ENCODE measurements at regions not wholly inside any gene's neighbourhood (a gene's known extent, or its start where the extent isn't known, plus 50 kb on each side); places are given as distances from the start of the nearest gene placed in this dataset.
"Not testable (repeated sequence)": the region's sequence is repeated elsewhere in the genome, so short reads cannot be mapped to it uniquely, and the experiment has no call there.

DNA sequence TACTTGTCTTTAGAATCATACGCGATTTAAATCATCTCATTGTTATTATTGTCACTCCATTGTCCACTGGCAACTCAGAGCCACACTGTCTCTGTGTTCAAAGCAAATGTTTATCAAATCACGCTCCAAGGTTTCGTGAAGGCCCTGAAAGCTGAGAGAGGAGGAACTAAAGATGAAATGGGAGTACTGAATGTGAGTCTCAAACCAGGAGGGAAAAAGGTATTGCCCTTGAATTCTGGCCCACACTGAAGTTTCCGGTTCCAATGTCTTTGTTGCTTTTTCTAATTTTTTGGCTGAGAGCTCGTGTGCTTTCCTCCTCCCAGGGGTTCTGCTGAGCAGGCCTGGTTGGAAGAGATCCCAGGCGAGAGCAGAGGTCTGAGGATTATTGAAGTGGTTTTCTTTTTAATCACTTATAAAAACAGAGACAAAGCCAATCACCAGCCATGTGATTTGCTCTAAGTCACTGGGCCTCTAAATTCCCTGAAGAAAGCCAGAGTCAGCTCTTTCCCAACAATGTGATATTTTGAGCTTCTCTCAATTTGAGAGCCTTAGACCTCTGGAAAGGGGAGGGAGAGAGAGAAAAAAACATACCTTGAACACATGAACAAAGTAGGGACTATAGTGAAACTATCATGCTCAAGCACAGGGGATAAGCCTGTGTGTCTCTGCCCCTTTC, 420.8 kb upstream of the GRAMD2B start:
- DNase-seq (ENCODE audit: low read depth in 2 of 2): no peak

DNA sequence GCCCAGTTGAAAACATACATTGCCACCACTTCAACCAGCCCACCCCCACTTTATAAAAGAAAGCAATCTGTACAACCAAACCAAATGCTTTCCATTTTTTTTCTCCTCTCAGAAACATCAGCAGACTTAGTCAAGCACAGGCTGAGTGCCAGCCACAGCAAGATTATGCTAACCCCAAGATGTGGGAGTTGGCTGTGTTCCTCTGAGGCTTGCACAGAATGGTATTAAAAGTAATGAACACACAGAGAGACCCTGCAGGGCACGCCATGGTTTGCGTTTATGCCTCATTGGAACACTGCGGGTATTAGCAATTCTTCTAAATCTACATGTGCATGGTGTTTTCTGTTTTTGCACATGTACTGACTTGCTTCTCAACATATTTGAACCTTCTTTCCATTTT, 419.9 kb upstream of the GRAMD2B start:
- DNase-seq (ENCODE audit: low read depth in 2 of 2): no peak

DNA sequence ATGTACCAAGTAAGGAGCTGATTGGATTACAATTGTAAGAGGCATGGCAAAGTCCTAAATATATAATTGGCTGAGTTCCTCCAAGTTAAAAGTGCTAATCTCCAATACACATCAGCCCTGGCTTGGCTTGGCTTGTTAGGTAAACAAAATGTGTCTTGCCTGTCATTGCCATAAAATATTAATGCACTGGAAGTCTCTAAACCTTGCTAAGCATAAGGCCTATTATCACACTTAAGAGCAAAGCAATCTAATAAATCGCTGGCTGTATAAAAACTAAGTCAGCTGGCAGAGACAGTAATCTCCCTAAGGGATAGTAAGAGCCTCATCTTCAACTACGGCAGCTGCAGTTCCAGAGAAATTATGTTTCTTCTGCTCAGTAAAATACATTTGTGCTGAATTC, 418.6 kb upstream of the GRAMD2B start:
- DNase-seq (ENCODE audit: low read depth in 2 of 2): no peak

DNA sequence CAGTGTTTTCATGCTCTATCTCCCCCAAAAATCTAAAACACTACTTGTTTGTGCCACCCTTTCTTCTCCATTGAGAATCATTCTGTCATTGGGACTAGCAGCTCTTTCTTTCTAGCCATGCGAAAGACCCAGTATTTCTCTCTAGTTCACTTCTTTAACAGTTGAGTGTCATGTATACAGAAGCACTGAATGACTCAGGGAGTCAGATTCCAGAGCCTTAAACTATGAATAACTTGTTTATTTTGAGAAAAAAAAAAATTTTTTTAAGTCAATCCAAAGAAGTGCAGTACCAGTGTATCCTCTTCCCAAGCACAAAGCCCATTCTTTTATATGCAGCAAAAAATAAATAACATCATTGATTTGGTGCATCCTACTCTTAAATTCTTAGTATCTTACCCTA, 415.4 kb upstream of the GRAMD2B start:
- no peak for DNase-seq (ENCODE audit: low read depth in 2 of 2)

DNA sequence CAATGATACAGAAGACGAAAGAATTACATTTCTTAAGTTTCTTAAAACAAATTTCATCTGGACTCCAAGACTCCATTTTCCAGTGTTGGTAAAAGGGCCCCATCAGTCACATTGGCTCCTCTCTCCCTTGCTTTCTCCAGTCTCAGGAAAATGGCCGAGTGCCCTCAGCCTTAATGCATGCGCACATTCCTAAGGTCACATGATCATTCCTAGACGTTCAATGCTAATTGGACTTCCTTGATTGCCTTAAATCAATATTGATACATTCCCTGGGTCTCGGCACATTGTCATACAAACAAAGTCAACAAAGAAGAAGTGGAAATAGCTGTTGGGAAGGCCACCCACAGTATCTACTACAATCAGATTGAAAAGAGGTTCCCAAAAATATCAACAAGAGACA, 413.6 kb upstream of the GRAMD2B start:
- DNase-seq (ENCODE audit: low read depth in 2 of 2): no peak

DNA sequence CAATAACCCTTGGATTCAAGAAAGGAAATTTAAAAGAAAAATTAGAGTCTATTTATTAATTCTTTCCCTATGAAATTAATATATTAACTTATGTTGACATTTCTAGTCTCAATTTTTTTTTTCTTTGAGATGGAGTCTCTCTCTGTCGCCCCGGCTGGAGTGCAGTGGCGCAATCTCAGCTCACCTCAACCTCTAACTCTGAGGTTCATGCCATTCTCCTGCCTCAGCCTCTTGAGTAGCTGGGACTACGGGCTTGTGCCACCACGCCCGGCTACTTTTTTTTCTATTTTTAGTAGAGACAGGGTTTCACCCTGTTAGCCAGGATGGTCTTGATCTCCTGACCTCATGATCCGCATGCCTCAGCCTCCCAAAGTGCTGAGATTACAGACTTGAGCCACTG, 411.7 kb upstream of the GRAMD2B start:
- not testable (repeated sequence) for DNase-seq (ENCODE audit: low read depth in 2 of 2)

DNA sequence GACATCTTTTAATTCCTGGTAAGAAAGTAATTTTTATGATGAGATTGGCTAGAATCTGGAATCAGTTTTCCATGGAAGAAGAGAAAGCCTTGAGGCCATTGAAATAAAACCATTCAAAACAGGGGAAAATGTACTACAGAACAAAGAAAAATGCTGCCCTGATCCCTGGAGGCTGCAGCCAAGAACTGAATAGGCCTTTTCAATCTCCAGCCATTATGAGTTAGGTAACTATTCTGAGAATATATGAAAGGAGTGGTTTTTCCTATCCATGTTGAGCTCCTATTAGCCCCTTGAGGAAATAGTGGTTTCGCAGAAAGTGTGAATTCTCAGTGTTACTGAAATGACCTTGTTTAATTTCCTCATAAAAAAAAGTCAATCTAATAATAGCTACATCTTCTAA, 408.5 kb upstream of the GRAMD2B start:
- DNase-seq (ENCODE audit: low read depth in 2 of 2): no peak

DNA sequence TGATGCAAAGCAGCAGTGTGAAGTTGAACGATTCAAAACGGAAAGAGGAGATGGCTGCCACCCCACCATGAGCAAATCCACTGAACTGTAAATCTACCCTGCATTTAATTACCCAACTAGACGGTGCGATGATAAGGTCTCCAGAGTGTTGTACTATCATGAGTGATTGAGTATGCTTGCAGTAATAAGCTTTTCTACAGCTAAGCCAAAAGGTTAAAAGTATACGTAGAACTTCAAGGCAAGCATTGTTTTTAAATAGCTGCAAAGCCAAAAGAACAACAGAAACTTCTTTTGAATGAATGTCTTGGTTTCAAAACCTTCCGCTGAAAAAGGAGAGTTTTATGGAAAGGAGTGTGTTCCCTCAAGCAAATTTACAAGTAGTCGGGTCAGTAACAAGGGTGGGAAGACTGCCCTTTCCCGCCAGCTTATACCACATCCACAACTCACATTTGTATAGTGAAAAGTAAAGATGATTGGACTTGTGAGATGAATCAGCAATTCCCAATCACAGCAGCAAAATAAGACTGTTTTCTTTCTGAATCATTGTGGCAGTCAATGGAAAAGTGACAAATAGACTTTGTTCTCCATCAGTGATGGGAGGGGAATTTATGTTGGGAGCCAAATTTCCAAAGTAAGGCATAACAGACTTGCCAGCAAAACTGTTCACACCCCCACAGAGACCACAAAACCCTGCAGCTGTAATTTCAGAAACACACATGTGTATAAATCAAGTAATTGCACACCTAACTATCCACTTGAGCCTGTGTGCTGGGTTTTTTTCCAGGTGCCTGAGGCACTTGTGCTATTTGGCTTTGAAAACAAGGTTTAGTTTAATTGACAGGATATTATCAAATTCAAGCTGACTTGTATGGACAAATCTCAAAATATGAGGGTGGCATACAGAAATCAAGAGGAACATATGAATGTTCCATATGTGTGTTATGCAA, 407.7 kb upstream of the GRAMD2B start:
- DNase-seq (ENCODE audit: low read depth in 2 of 2): no peak

DNA sequence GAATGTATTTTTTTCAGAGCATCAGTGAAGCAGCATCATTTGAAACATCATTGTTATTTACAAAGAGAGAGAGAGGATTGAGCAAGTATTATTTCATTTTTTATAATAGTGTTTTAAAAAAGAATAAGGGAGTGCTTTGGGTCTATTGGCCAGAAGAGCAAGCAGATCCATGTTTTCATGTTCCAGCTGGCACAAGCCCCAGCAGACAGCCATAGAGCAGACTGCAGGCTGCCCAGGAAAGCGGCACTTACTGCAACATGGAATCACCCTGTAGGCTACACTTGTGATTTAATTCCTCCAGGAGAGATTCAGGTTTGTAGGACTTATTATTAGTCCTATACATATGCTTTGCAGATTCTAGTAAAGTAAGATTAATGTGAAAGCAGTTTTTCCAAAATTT, 407.0 kb upstream of the GRAMD2B start:
- no peak for DNase-seq (ENCODE audit: low read depth in 2 of 2)

DNA sequence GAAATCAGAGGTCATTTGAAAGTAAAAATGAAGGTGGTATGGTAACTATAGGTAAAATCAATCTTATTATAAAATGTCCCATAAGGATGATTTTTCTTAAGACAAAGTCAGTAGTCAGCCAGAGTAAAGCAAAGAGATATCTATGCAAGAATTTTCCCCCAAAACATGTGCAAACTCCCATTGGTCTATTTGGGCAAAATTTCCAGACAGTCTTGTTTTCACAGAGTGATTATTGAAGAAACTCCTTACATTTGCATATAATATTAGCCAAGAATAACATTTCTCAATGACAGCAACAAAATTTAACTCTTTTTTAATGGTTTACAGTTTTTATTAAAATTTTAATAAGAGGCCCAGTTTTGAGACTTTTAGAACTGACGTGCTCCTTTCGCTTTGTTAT, 406.1 kb upstream of the GRAMD2B start:
- no peak for DNase-seq (ENCODE audit: low read depth in 2 of 2)

DNA sequence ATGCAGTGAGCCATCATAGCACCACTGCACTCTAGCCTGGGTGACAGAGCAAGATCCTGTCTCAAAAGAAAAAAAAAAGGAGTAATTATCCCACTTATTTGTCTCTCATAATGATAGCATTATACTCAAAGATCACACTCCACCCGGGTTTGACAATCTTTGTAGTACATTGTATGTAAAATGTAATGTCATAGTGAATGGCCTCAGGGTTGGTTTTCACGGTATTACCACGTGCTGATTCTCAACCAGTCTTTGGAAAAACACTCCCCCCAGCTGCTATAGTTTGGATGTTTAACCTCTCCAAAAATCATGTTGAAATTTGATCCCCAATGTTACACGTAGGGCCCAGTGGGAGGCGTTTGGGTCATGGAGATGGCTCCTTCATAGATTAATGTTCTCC, 402.4 kb upstream of the GRAMD2B start:
- DNase-seq (ENCODE audit: low read depth in 2 of 2): no peak

DNA sequence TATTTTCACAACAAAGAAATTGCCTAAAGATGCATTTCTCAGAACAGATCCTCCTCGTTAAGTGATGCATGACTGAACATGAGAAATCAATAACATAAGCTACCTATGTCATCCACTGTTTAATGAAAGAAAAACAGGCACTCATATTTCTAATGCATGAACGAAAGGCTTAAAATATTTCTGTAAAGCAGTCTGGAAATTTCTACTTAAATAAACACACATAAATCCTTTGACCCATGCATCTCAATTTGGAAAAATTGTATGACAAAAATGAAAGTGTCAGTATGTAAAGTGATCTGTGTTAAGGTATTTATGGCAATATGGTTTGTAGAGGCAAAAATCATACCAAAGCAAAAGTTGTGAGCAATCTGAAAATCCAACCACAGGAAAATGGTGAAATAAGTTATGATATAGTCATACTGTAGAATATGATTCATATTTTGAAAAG, 399.2 kb upstream of the GRAMD2B start:
- DNase-seq (ENCODE audit: low read depth in 2 of 2): no peak

DNA sequence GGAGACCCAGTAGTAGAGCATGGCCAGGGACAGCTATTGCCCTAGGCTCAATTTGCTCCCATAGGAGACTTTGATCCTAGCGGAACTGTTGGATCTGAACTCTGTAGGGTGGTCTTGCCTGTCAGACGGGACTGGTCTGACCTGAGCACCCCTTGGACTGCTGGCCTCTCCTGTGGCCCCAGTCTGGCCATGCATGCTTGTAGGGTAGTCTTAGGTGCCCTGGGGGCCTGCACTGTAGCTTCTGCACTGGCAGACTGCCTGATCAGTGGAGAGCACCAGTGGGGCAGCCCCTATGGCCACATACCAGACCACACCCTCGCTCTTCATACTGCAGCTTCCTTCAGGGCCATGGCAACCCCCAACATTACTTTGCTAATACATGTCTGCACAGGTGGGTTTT, 396.1 kb upstream of the GRAMD2B start:
- DNase-seq (ENCODE audit: low read depth in 2 of 2): no peak

DNA sequence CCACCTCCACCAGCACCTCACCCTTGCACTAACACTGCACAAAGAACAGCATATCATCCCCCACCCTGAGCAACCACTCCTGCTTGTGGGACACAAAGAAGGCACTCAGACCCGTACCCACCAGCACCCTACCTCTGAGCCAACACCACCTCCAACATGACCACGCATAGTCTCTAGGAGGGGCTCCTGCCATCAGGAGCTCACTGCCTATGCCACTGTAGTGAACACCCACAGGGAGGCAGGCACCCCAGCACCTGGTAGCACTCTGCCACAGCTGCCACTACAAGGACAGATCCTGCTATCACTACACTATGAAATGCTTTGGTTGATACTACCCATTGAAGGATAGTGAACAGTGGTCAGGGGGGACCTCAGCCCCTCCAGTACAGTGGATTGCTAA, 395.6 kb upstream of the GRAMD2B start:
- no peak for DNase-seq (ENCODE audit: low read depth in 2 of 2)

DNA sequence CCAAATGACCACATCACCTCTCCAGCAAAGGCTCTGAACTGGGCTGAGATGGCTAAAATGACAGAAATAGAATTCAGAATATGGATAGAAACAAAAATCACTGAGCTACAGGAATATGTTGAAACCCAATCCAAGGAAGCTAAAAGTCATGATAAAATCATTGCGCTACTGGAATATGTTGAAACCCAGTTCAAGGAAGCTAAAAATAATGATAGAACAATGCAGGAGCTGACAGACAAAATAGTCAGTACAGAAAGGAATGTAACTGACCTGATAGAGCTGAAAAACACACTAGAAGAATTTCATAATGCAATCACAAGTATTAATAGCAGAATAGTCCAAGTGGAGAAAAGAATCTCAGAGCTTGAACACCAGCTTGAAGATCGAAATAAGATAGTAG, 394.9 kb upstream of the GRAMD2B start:
- DNase-seq (ENCODE audit: low read depth in 2 of 2): no peak

DNA sequence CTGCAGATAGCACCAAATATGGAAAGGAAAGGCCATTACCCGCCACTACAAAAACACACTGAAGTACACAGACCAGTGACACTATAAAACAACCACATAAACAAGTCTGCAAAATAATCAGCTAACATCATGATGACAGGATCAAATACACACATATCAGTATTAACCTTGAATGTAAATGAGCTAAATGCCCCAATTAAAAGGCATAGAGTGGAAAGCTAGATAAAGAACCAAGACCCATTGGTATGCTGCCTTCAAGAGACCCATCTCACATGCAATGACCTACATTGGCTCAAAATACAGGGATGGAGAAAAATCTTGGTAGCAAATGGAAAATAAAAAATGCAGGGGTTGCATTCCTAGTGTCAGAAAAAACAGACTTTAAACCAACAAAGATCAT, 393.9 kb upstream of the GRAMD2B start:
- DNase-seq (ENCODE audit: low read depth in 2 of 2): not testable (repeated sequence)

DNA sequence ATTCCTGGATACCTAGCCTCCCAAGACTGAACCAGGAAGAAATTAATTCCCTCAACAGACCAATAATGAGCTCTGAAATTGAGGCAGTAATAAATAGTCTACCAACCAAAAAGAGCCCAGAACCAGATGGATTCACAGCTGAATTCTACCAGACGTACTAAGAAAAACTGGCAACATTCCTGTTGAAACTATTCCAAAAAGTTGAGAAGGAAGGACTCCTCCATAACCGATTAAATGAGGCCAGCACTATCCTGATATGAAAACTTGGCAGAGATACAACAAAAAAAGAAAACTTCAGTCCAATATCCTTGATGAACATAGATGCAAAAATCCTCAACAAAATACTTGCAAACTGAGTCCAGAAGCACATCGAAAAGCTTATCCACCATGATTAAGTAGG, 392.5 kb upstream of the GRAMD2B start:
- DNase-seq (ENCODE audit: low read depth in 2 of 2): no peak

DNA sequence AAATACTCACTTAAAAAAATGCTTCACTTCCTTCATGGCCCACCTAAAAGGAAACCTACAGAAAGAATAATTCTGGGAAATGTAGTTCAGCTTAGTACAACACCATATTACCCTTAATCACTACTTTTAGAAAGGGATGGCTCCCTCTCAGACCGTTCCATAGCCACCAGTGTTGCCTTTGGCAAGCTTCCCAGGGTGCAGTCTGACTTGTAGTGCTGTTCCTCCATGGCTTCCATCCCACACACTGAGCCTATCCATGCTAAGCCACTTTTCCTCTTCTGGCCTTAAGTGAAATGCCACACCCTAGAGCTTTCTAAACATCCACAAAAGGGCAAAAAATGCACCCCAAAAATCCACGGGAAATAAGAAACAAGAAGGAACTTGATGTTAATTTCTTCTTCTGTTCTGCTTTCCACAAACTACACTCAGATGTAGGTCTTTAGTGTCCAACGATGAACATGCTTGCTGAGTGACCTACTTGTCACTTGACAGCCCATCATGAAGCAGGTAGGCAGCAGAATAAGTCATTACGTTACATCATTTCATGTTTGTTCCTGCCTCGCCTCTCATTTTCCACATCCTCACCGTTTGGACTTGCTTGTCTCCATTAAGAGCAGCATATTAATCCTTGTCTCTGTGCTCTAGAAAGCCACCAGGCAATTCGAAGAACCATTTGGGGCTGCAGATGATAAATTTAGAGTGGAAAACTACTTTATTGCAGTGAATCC, 391.1 kb upstream of the GRAMD2B start:
- DNase-seq (ENCODE audit: low read depth in 2 of 2): no peak

DNA sequence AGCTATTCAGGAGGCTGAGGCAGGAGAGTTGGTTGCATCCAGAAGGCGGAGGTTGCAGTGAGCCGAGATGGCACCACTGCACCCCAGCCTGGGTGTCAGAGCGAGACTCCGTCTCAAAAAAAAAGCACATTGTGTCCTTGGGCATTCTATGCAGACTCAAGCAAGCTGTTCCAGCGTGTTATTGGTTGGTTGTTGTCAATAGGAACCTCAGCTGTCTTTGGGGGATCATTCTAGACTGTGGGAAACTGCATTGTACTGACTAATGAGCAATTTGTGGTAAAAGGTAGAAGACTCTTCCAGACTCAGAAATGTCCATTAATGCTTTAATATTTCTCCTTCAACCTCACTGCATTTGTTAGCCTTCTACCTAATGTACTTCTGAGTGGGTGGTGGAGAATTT, 379.5 kb upstream of the GRAMD2B start:
- no peak for DNase-seq (ENCODE audit: low read depth in 2 of 2)

DNA sequence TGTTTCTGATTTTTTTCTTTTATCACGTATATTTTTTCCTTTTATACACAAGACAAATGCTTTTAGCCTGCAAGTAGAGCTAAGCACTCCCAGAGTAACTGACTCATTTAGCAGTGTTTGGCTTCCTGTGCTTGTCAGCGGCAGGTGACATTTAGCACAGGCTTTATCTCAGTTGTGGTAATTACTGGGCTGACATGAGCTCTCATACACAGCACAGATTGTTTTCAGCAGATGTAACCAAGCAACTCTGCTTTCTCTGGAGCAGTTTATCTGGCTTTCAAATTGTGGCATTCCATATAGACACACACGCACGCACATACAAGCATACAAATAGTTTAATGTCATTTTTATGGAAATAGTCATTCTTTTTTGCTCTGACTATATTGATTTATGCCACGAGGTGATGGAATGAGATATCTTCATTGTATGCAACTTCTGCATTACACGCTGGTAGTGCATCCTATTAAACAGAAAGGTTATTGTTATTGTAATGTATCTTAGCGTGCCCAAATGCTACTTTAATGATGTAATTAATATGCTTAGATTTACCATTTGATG, 379.0 kb upstream of the GRAMD2B start:
- no peak for DNase-seq (ENCODE audit: low read depth in 2 of 2)

DNA sequence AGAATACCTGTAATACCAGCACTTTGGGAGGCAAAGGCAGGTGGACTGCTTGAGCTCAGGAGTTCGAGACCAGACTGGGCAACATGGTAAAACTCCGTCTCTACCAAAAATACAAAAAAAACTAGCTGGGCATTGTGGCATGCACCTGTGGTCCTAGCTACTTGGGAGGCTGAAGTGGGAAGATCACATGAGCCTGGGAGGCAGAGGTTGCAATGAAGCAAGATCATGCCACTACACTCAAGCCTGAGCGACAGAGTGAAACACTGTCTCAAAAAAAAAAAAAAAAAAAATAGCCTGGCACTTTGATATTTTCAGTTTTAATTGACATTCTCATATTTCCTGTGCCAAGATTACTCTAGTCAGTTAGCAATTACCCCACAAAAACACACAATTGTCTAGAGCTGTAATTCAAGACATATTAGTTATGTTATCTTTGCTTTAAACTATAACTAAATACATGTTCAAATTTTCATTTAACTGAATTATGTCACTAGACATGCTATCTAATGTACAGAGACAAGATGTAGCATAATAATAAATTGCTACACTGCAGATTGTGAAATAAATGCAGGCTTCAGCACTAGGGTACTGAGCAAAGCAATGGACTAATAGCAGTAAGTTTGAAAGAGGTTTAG, 378.2 kb upstream of the GRAMD2B start:
- DNase-seq (ENCODE audit: low read depth in 2 of 2): no peak

DNA sequence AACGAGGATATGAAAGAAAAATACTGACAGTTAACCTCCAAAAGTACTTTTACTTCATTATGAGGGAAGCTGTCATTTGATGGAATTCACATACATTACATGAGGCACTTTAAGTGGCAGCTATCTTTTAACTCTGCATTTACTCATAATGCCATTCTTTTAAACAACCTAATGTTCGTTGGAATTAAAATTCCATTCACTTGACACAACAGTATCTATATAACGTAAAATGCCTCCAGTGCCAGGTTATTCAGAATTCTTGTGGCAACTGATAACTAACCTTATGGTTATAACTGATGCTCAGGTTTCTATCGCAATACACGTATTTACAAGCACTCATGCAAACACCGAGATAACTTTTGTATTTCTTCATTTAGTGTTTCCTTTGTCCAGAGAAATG, 376.9 kb upstream of the GRAMD2B start:
- DNase-seq (ENCODE audit: low read depth in 2 of 2): no peak
